GM18520 (cell line): ENCODE measurements at regions not wholly inside any gene's neighbourhood (a gene's known extent, or its start where the extent isn't known, plus 50 kb on each side); places are given as distances from the start of the nearest gene placed in this dataset.

Experiments used
- ATAC-seq: cut with Tn5 transposase; IDR thresholded peaks from one replicate; pipeline ENCODE4 v1.9.1; 2021; ENCODE audit not compliant: unreplicated experiment

- ATAC-seq = no peak
These were observed 826.3 kb downstream of the BCL11B start for GRCh38 chr14:98445718-98446117.

GRCh38 chr14:98446508-98446907 lies 825.5 kb downstream of the BCL11B start:
- no peak for ATAC-seq

DNA sequence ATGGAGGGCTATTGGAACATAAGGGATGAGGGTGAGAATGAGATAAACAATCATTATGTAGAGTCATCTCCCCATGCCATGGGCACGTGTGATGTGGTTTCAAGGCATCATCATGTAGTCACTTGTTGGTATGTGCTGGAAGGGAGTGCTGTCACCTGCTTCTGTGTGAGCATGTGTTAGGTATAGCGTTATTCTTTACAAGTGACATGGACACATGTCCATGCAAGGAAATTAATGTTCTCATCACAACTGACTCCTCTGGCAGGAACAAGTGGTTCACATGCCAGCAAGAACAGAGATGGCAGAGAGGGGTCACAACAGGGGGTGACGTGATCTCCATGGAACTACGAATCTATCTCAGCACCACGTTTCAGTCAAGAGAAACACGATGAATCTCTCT lies 815.8 kb downstream of the BCL11B start:
- no peak for ATAC-seq

GRCh38 chr14:98458702-98459101 lies 813.3 kb downstream of the BCL11B start:
- ATAC-seq = no peak

DNA sequence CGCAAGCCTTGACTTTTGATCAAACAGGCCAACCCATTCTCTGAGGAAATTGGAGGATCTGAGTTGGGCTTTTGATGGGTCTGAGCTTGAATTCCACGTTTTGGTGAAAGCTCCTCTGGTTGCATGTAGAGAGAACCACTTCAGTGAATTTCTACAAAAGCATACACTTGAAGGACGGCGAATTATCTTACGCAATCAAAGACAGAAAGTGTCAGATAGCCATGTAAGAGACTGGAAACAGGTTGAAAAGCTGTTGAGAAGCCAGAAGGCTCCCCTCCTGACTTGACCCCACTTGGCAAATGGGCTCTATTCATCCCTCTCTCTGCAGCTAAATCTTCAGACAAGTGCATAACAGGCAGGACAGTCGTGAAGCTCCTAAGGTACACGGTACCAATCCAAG lies 809.1 kb downstream of the BCL11B start:
- no peak for ATAC-seq

DNA sequence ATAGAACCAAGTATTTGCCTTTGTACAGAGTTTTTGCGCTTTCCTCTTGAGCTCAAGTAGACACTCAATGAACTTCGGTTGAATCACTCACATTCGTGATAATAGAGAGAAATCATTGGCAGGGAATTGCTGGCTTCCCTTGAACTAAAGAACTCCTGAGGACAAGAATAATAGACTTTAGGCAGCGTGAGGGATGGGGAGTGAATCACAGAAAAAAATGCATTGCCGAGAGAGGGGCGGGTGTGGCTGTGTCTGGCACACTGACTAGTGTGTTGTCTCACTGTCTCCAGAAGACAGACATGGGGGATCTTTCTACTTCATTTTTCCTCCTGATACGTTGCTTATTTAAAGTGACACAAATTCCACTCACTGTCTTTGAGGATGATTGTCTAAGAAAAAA lies 805.2 kb downstream of the BCL11B start:
- ATAC-seq = no peak

DNA sequence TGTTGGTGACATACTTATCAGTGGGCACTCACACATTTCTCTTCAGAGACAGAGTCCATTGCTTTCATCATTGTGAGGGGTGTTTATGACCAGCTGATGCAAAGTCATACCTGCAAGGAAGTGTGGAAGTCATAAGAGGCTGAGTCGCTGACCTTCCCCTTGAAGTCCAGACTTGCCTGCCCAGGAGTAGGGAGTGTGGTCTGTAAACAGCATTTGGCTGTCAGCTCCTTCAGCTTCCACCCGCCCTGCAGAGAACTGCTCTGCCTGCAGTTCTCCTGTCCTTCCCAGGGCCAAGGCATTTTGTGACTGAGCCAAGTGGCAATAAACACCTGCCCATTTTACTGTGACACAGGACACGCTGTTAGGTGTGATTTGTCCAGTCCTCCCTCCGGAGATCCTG lies 801.3 kb downstream of the BCL11B start:
- ATAC-seq = no peak

GRCh38 chr14:98474900-98475299 lies 797.1 kb downstream of the BCL11B start:
- no peak for ATAC-seq

DNA sequence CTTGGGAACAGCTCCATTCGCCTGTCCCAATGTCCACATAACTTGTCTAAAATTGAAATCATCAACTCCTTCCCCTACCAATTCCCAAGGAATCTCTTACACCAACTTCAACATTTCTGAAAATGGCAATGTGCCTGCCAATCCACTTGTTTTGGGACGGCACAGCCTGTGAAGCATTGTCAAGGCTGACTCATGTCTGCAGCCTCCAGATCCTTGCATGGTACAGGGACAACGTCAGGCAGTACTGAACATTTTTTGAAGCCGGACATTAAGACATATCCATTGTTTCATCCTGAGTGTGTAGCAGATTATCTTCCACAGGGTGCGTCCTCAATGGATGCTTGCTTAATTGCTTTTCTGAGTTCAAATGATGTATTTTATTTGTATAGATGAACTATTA lies 794.1 kb downstream of the BCL11B start:
- no peak for ATAC-seq

DNA sequence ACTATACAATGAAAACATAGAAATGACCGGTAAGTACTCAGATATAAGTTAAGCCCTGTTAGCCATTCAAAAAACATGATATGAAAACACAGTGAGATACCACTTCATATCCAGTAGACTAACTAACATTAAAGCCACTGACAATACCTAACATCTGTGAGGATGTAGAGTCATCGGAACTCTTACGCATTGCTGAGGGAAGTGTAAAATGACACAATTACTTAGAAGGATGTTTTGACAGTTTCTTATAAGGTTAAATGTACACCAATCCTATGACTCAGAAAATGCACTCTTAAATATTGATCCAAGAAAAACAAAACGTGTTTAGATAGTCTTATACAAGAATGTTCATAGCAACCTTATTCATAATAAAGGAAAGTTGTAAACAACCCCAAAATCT lies 782.9 kb downstream of the BCL11B start:
- ATAC-seq = no peak

GRCh38 chr14:98494582-98494981 lies 777.4 kb downstream of the BCL11B start:
- ATAC-seq = no peak

DNA sequence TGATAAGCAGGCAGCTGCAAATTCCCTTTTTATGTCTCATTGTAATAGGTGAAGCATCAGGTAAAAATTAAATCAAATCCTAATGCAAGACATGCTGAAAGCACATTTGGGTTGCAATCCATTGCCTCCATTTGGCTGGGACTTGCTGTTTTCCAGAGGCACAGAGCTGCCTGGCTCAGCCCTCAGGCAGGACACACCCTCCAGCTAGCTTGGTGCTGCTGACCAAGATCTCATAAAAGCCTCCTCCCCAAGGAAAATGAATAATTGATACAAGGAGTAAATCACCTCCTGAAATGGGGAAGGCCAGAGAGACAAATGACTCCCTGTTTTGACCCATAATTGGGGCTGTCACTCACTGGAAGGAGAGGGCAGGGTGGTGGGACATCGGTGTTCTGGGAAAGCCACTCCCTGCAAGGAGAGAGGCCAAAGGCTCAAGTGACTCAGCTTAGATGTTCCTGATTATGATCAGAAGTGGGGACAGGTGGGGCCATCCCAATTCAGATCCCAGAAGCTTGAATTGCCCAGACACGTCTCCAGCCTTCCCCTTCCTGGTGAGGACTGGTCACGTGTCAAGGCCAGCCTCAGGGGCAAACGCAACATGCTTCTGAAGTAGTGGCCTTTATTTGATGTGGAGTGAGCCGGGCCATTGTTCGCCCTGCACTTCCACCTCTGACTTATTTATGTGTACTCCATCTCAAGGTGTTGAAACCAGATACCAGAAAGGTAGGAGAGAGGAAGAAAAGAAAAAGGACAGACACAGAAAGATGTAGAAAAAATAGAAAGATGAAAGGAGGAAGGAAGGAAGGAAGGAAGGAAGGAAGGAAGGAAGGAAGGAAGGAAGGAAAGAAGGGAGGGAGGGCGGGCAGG lies 773.7 kb downstream of the BCL11B start:
- no peak for ATAC-seq

DNA sequence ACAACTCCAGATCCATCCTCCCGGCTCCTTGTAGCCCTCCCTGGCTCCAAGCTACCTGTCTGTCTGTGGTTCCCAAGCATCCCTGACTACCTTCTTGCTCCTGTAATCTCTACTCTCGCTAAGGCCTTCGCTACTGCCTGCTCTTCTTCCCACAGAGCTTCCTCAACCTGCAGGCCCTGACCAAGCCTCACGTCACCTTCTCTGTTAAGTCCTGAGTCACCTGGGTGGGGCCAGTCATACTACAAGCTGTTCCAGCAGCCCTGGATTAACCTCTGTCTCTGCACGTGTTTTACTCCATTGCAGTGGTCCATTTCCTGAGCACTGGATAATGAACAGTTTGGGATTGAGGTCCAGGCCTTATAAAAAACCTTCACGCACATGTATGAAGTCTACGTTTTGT lies 770.7 kb downstream of the BCL11B start:
- no peak for ATAC-seq

DNA sequence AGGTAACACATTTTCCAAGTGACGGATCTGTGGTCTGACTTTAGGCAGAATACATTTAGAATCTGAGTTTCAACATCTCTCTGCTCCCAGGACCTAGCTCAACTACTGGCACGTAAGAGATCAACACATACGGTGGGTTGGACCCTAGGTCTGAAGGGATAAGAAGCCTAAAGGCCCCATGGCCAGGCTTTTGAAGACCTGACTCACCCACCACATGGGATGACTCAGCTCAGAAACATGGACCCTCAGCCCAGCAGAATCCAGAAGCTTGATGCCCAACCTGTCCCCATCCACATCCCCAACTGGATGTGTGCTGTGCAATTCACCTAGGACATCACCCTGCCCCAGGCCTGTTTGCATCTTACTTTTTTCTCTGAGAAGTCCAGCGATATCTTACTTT lies 770.2 kb downstream of the BCL11B start:
- ATAC-seq = no peak

GRCh38 chr14:98503086-98503815 lies 768.7 kb downstream of the BCL11B start:
- no peak for ATAC-seq

DNA sequence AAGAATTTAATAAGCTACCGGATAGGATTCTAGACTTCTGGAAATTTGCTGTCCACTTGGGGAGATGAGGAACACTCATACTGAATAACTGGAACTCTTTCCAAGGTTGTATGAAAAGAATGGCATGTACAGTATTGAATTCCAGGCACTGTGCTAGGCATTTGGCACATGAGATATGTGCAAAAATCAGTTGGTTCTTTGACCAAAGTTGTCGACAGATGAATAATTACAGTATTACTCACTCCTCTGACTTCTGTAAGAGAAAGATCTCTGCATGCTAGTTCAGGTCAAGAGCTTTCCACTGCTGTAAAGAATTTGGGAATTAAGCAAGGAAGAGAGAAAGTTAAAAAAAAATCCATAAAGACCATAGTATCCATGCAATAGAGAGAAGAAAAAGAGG lies 764.7 kb downstream of the BCL11B start:
- ATAC-seq = no peak

DNA sequence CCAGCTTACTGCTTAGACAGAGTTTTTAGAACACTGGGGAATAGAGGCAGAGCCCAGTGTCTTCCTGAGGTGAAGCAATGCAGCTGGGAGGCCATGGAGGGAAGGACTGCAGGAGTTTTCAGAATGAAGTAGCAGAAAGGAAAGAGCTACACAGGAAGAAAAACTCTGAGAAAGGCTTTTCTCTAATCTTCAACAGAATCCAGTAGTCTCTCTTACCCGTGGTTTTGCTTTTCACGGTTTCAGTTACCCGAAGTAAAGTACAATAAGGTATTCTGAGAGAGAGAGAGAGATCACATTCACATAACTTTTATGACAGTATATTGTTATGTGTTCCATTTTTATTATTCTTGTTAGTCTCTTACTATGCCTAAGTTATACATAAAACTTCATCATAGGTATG lies 761.6 kb downstream of the BCL11B start:
- ATAC-seq = no peak

DNA sequence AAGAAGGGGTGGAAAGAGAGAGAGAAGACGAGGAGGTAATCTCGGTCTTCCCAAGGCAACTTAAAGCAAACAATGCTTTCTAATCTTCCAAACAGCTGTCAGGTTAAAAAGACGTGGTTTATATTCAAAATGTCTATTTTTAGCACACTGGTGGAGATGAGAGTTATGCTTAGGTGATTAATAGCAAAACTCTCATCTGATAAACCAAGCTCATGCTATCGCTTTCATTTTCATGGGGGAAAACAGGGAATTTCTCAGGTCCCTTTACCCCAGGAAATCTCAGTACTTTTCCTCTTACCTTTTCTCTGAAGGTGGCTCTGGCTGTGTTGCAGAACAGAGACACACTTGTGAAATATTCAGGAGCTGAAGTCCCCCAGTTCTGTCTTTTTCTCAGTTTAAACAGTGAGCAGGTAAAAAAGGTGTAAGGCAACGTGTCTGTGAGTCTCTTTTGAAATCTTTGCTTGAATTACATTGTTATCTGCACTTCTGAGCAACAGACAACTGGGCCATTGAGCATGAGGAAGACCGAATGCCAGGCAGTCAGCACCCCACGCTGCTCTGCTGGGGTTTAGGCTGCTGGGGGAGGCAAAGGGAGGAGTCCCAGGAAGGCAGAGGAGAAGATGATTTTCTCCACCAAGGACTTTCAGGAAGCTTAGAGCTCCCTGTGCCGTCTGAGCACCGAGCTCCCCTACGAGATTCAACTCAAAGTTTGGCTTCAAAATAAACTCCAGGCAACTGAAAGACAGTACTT lies 759.3 kb downstream of the BCL11B start:
- no peak for ATAC-seq

- no peak for ATAC-seq
These were observed 758.4 kb downstream of the BCL11B start for GRCh38 chr14:98513558-98513957.

- no peak for ATAC-seq
These were observed 758.0 kb downstream of the BCL11B start for GRCh38 chr14:98514016-98514415.

GRCh38 chr14:98536256-98536655 lies 735.7 kb downstream of the BCL11B start:
- ATAC-seq = no peak

DNA sequence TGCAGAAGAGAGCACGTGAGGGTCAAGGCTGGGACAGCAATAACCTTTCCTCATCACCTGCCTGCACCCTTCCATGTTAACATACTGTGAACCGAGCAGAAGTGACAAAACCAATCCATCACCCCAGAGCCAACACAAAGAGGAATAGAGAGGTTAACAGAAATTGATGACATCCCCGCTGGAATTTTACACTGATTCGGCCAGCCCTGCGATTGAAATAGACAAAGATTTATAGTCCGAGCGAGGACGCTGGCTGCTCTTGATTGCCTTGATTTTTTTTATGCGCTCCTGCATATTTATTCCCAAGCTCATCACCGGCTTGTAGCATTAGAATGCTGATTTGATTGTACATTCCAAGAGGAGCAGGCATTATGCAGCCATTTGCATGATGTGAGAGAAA lies 729.7 kb downstream of the BCL11B start:
- ATAC-seq = no peak
